Caco-2 (cell line): ENCODE measurements at regions not wholly inside any gene's neighbourhood (a gene's known extent, or its start where the extent isn't known, plus 50 kb on each side); places are given as distances from the start of the nearest gene placed in this dataset.
"Not testable (repeated sequence)": the region's sequence is repeated elsewhere in the genome, so short reads cannot be mapped to it uniquely, and the experiment has no call there.

Experiments
- BruUV-seq: library from RNA; stranded (reverse); fragments of 400-500 nt; replicated peaks from 2 replicates; lab custom pipeline; 2021; lab: Mats Ljungman, UMichigan
- CTCF ChIA-PET: fragments of 300-600 bp; sonication (Branson Sonifier 250); formaldehyde crosslinking; loops from one replicate; lab custom pipeline; 2022; ENCODE audit warnings: antibody characterized with exemption; lab: Charles Lee
- POLR2A ChIA-PET: fragments of 300-600 bp; sonication (Branson Sonifier 250); formaldehyde crosslinking; loops from one replicate; lab custom pipeline; 2022; ENCODE audit warnings: antibody characterized with exemption; lab: Charles Lee
- DNase-seq, 2 experiments: peaks; one replicate each; pipeline versions ENCODE4 v3.0.0 to v3.0.0-alpha.2; 2020 to 2022
- H3K27me3 ChIP-seq: replicated peaks from 2 replicates; pipeline ENCODE4 v1.6.0; 2011; ENCODE audit warnings: low read length; ENCODE audit not compliant: control insufficient read depth, insufficient read depth
- H3K36me3 ChIP-seq: 2 replicates; pipeline ENCODE4 v1.5.1; 2011; ENCODE audit warnings: low read length; ENCODE audit not compliant: control insufficient read depth, insufficient read depth
- H3K4me1 ChIP-seq: fragments of 250-450 bp; sonication (Bioruptor Pico); 2 replicates; pipeline ENCODE4 v1.5.1; 2020; ENCODE audit warnings: mild to moderate bottlenecking
- H3K4me3 ChIP-seq: 2 replicates; pipeline ENCODE4 v1.5.1; 2011; ENCODE audit warnings: low read depth, mild to moderate bottlenecking, control low read depth, low read length
- H3K9me3 ChIP-seq: fragments of 250-450 bp; sonication (Bioruptor Pico); 2 replicates; pipeline ENCODE4 v1.5.1; 2020; ENCODE audit warnings: mild to moderate bottlenecking, moderate library complexity
- H3K27ac Mint-ChIP-seq: one replicate; pipeline ENCODE4 v1.8.0; 2022; ENCODE audit warnings: mixed read lengths; ENCODE audit not compliant: unreplicated experiment
- H3K27me3 Mint-ChIP-seq: one replicate; pipeline ENCODE4 v1.8.0; 2022; ENCODE audit warnings: mixed read lengths; ENCODE audit not compliant: insufficient read depth, unreplicated experiment
- H3K36me3 Mint-ChIP-seq: one replicate; pipeline ENCODE4 v1.8.0; 2022; ENCODE audit warnings: mild to moderate bottlenecking, mixed read lengths; ENCODE audit not compliant: insufficient read depth, unreplicated experiment
- H3K4me1 Mint-ChIP-seq: one replicate; pipeline ENCODE4 v1.8.0; 2022; ENCODE audit warnings: low read depth, mixed read lengths; ENCODE audit not compliant: unreplicated experiment
- H3K4me3 Mint-ChIP-seq: one replicate; pipeline ENCODE4 v1.8.0; 2022; ENCODE audit warnings: mild to moderate bottlenecking, moderate library complexity, mixed read lengths; ENCODE audit not compliant: unreplicated experiment
- H3K9me3 Mint-ChIP-seq: one replicate; pipeline ENCODE4 v1.8.0; 2022; ENCODE audit warnings: mixed read lengths; ENCODE audit not compliant: unreplicated experiment
- intact Hi-C: fragments of 100-400 bp; cut with micrococcal nuclease; formaldehyde crosslinking; loops from one replicate; pipeline ENCODE4 v1.10.0; 2022; ENCODE audit not compliant: unreplicated experiment
- TF ChIP-seq, protein P1 (sequence below), 2 experiments: fragments of 200-600 bp in 1 of 2; IDR thresholded peaks; 1 replicate in 1 of 2; 2 replicates in 1 of 2; pipeline versions ENCODE4 v1.5.1 to v1.8.0; 2011 to 2022; ENCODE audit warnings: antibody characterized with exemption in 1 of 2, control low read depth in 1 of 2, inconsistent platforms in 1 of 2, low read depth in 1 of 2, low read length in 1 of 2, mild to moderate bottlenecking in 1 of 2, moderate library complexity in 1 of 2; ENCODE audit not compliant: insufficient read depth in 1 of 2, severe bottlenecking in 1 of 2, unreplicated experiment in 1 of 2

DNA sequence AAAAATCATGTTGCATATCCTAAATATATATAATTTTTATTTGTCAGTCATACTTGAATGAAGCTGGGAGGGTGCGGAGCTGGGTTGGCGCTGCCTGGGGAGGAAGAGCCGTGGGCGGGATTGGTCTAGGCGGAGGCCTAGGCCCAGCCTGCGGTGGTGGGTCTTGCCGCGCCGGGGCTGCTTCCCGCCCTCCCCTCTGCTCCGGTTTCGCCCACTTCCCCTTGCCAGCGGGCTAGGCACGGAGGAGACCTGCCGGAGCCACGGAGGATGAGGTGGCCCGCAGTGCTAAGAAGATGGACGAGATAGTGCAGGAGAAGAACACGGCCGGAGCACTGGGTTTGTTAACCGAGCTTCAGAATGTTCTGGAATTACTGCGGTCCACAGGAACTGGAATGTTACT lies 54.0 kb upstream of the IGFBPL1 start:
- intact Hi-C loops = no loop called here
- H3K36me3 Mint-ChIP-seq = no peaks in the 10 kb centered on the region
- H3K4me1 ChIP-seq = no peaks in the 10 kb centered on the region
- no peak for DNase-seq
- no peak overlapping the region for H3K4me3 ChIP-seq
- CTCF ChIA-PET = no interaction called here
- H3K9me3 Mint-ChIP-seq = peaks cover 13% of the 10 kb centered on the region
- no peaks in the 10 kb centered on the region for H3K27me3 ChIP-seq
- no peaks in the 10 kb centered on the region for H3K9me3 ChIP-seq
- H3K36me3 ChIP-seq = no peaks in the 10 kb centered on the region
- H3K4me3 Mint-ChIP-seq = no peak overlapping the region
- no peaks in the 10 kb centered on the region for H3K27me3 Mint-ChIP-seq
- no peak overlapping the region for H3K27ac Mint-ChIP-seq
- no peaks in the 10 kb centered on the region for H3K4me1 Mint-ChIP-seq
- TF ChIP-seq, protein P1, sequence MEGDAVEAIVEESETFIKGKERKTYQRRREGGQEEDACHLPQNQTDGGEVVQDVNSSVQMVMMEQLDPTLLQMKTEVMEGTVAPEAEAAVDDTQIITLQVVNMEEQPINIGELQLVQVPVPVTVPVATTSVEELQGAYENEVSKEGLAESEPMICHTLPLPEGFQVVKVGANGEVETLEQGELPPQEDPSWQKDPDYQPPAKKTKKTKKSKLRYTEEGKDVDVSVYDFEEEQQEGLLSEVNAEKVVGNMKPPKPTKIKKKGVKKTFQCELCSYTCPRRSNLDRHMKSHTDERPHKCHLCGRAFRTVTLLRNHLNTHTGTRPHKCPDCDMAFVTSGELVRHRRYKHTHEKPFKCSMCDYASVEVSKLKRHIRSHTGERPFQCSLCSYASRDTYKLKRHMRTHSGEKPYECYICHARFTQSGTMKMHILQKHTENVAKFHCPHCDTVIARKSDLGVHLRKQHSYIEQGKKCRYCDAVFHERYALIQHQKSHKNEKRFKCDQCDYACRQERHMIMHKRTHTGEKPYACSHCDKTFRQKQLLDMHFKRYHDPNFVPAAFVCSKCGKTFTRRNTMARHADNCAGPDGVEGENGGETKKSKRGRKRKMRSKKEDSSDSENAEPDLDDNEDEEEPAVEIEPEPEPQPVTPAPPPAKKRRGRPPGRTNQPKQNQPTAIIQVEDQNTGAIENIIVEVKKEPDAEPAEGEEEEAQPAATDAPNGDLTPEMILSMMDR (IDR thresholded peaks at IDR 0.05; ENCODE audit: insufficient read depth in 1 of 2, low read depth in 1 of 2, low read length in 1 of 2, severe bottlenecking in 1 of 2, unreplicated experiment in 1 of 2) = no peak
- BruUV-seq = no TSS peak
- POLR2A ChIA-PET = no interaction called here

- POLR2A ChIA-PET, H3K9me3 ChIP-seq, H3K27me3 ChIP-seq, H3K4me3 Mint-ChIP-seq, H3K4me1 ChIP-seq, BruUV-seq, H3K36me3 ChIP-seq, CTCF ChIA-PET, DNase-seq, H3K4me3 ChIP-seq, H3K27me3 Mint-ChIP-seq, H3K27ac Mint-ChIP-seq, intact Hi-C loops, H3K36me3 Mint-ChIP-seq: not testable (repeated sequence)
- Mint-ChIP-seq H3K4me1 (peaks cover 11% of the 10 kb centered on the region), H3K9me3 (peaks cover 13% of the 10 kb centered on the region)
Measured at GRCh38 chr9:38474476-38474875, 50.2 kb upstream of the IGFBPL1 start.
